ENCODE measurements at regions not wholly inside any gene's neighbourhood (a gene's known extent, or its start where the extent isn't known, plus 50 kb on each side); places are given as distances from the start of the nearest gene placed in this dataset.

GRCh38 chr13:62234780-62235440, 819.3 kb upstream of the PCDH20 start:
- no peak overlapping the region for H3K9ac ChIP-seq (ENCODE audit: insufficient read depth, low read depth, low read length)
- POLR2A ChIA-PET, result no interaction called here
- no peak for FAIRE-seq

More at GRCh38 chr13:62234780-62235440, 819.3 kb upstream of the PCDH20 start:
- Histone ChIP-seq H3K4me3 (replicated peaks in 1 of 3; ENCODE audit: insufficient read depth in 1 of 3, low read depth in 2 of 3, low read length in 3 of 3) (no peak overlapping the region), H3K27me3 (ENCODE audit: control insufficient read depth in 1 of 2, insufficient read depth in 2 of 2, low read length in 2 of 2) (no peaks in the 10 kb centered on the region), H3K9me3 (ENCODE audit: low read length) (no peaks in the 10 kb centered on the region), H3K27ac (ENCODE audit: extremely low read length, insufficient read depth, low read length) (no peak overlapping the region), H4K20me1 (ENCODE audit: insufficient read depth, low read length) (no peaks in the 10 kb centered on the region), H3K4me2 (ENCODE audit: low read depth, low read length) (no peak overlapping the region), H2AFZ (ENCODE audit: low read length) (no peak overlapping the region), H3K79me2 (ENCODE audit: insufficient read depth, low read length) (no peaks in the 10 kb centered on the region), H3K4me1 (ENCODE audit: insufficient read depth, low read length) (no peaks in the 10 kb centered on the region), H3K36me3 (replicated peaks in 1 of 2; ENCODE audit: control insufficient read depth in 1 of 2, insufficient read depth in 2 of 2, low read length in 2 of 2) (no peaks in the 10 kb centered on the region)
- no TSS peak for BruUV-seq (replicated peaks)
- TF ChIP-seq ZBTB20 (CRISPR knock-in tag; IDR thresholded peaks at IDR 0.05; ENCODE audit: borderline replicate concordance, low read depth) (no peak), CTCF (CRISPR knock-in tag; IDR thresholded peaks at IDR 0.05) (no peak), GTF2F1 (IDR thresholded peaks at IDR 0.05; ENCODE audit: low read length) (no peak), HOXA7 (CRISPR knock-in tag; IDR thresholded peaks at IDR 0.05) (no peak), MED13 (CRISPR knock-in tag; IDR thresholded peaks at IDR 0.05) (no peak), ZNF20 (CRISPR knock-in tag; IDR thresholded peaks at IDR 0.05) (no peak), ZNF282 (IDR thresholded peaks at IDR 0.05; ENCODE audit: partially characterized antibody) (no peak), TAF1 (CRISPR knock-in tag; IDR thresholded peaks at IDR 0.05) (no peak), TRAFD1 (CRISPR knock-in tag; IDR thresholded peaks at IDR 0.05; ENCODE audit: borderline replicate concordance) (no peak), NBN (conservative IDR thresholded peaks at IDR 0.05) (no peak), REPIN1 (CRISPR knock-in tag; IDR thresholded peaks at IDR 0.05; ENCODE audit: borderline replicate concordance, low read depth) (no peak), MNT (IDR thresholded peaks at IDR 0.05) (no peak), ZBTB39 (CRISPR knock-in tag; IDR thresholded peaks at IDR 0.05) (no peak), ATF2 (CRISPR knock-in tag; IDR thresholded peaks at IDR 0.05) (no peak), ZIK1 (CRISPR knock-in tag; IDR thresholded peaks at IDR 0.05; ENCODE audit: borderline replicate concordance, low read depth) (no peak), ZNF543 (CRISPR knock-in tag; IDR thresholded peaks at IDR 0.05) (no peak), NKX3-1 (CRISPR knock-in tag; IDR thresholded peaks at IDR 0.05) (no peak)
- DNase-seq (ENCODE audit: low spot score) (no peak), ATAC-seq (no peak)
- CTCF ChIA-PET (ENCODE audit: low intra/inter-chr PET ratio, low total read pairs), result no interaction called here
- 7% methylated on average over 2 of the region's 2 CpGs for WGBS (ENCODE audit: low lambda C conversion rate)
- in situ Hi-C loops (cut with HindIII; ENCODE audit: extremely low pct_ligation_motif_present, low pct_unique_long_range_greater_than_20kb) (no loop called here), intact Hi-C loops (cut with micrococcal nuclease; ENCODE audit: unreplicated experiment) (no loop called here)
